Vagina (tissue), 2 donors: ENCODE measurements at regions not wholly inside any gene's neighbourhood (a gene's known extent, or its start where the extent isn't known, plus 50 kb on each side); places are given as distances from the start of the nearest gene placed in this dataset.

Source experiments
- POLR2A ChIP-seq, 2 donors: fragments of 450-650 bp; IDR thresholded peaks; one replicate each; pipeline ENCODE4 v1.6.1; 2017; ENCODE audit warnings: antibody characterized with exemption in 2 of 2, mild to moderate bottlenecking in 2 of 2, moderate library complexity in 2 of 2
- TF ChIP-seq, protein P1 (sequence below), 3 experiments: fragments of 450-650 bp in 2 of 3; fragments of 200-600 bp in 1 of 3; sonication (generic) in 1 of 3; IDR thresholded peaks; one replicate each; pipeline ENCODE4 v1.5.1; 2017 to 2019; ENCODE audit warnings: antibody characterized with exemption in 3 of 3, mild to moderate bottlenecking in 2 of 3, moderate library complexity in 2 of 3

DNA sequence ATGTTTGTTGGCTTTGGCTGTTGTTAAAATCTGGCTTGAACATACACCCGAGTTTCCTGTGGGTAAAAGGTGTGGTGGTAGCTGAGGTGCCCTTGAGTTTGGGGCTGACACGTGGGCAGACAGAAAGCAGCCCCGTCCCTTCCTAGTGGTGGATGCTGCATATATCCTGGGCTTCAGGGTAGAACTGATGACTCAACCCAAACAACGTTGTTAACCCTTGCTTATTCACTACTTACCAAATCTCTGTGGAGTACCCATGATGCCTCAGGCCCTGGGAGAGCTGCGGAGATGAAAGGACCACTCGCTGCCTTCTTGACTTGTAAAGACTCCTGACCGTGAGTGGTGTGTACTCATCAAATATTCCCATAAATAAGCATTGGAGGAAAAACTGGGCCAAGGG lies 245.1 kb downstream of the RAB11FIP2 start:
- TF ChIP-seq, protein P1, sequence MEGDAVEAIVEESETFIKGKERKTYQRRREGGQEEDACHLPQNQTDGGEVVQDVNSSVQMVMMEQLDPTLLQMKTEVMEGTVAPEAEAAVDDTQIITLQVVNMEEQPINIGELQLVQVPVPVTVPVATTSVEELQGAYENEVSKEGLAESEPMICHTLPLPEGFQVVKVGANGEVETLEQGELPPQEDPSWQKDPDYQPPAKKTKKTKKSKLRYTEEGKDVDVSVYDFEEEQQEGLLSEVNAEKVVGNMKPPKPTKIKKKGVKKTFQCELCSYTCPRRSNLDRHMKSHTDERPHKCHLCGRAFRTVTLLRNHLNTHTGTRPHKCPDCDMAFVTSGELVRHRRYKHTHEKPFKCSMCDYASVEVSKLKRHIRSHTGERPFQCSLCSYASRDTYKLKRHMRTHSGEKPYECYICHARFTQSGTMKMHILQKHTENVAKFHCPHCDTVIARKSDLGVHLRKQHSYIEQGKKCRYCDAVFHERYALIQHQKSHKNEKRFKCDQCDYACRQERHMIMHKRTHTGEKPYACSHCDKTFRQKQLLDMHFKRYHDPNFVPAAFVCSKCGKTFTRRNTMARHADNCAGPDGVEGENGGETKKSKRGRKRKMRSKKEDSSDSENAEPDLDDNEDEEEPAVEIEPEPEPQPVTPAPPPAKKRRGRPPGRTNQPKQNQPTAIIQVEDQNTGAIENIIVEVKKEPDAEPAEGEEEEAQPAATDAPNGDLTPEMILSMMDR (IDR thresholded peaks at IDR 0.05), result no peak
- TF ChIP-seq POLR2A (IDR thresholded peaks at IDR 0.05), result no peak
